COR-L47 (cell line): ENCODE measurements at regions not wholly inside any gene's neighbourhood (a gene's known extent, or its start where the extent isn't known, plus 50 kb on each side); places are given as distances from the start of the nearest gene placed in this dataset.

ENCODE experiments used
- DNase-seq: peaks from one replicate; lab custom pipeline; 2025; lab: John Stamatoyannopoulos, UW

GRCh38 chr13:72221276-72221962 lies 354.4 kb upstream of the DACH1 start:
- no peak for DNase-seq

DNA sequence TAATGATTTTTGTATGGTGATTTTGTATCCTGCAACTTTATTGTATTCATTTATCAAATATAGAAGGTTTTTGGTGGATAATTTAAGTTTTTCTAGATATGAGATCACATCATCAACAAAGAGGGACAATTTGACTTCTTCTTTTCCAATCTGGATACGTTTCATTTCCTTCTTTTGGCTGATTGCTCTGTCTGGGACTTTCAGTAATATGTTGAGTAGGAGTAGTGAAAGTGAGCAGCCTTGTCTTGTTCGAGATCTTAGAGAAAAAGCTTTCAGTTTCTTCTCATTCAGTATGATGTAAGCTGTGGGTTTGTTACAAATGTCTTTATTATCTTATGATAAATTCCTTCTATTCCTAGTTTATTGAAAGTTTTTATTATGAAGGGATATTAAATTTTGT lies 352.0 kb upstream of the DACH1 start:
- no peak for DNase-seq

DNA sequence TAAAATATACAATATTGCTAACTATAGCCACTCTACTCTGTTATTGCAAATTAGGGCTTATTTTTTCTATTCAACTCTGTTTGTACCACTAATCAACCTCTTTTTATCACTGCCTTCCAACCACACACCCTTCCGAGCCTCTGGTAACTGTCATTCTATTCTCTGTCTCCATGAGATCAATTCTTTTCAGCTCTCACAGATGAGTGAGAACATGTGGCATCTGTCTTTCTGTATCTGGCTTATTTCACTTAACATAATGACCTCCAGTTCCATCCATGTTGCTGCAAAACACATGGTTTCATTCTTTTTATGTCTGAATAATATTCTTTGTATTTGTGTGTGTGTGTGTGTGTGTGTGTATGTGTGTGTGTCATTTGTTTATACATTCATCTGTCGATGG lies 350.1 kb upstream of the DACH1 start:
- DNase-seq = no peak

GRCh38 chr13:72208112-72208645 lies 341.2 kb upstream of the DACH1 start:
- DNase-seq = peak; percentile 13

DNA sequence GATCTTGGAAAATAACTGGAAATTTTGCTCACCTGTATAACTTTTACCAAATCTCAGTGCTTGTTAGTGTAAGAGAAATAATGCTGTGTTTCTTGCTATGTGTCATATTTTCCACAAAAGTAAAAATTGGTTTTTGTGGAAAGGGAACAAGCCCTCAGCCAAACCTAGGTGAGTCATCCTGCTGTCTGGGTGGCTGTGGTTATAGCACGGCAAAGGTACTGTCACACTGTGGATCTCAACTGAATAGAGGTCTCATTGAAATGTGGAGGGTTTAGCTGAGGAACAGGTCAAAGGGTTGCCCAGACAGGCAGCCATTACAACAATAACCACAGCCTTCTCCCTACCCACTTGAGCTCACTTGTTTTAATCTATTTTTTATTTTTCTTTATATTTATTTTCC lies 338.8 kb upstream of the DACH1 start:
- no peak for DNase-seq

- DNase-seq = no peak
Measured at GRCh38 chr13:72204291-72204690, 337.3 kb upstream of the DACH1 start.

GRCh38 chr13:72201726-72202125 lies 334.7 kb upstream of the DACH1 start:
- DNase-seq = no peak

DNA sequence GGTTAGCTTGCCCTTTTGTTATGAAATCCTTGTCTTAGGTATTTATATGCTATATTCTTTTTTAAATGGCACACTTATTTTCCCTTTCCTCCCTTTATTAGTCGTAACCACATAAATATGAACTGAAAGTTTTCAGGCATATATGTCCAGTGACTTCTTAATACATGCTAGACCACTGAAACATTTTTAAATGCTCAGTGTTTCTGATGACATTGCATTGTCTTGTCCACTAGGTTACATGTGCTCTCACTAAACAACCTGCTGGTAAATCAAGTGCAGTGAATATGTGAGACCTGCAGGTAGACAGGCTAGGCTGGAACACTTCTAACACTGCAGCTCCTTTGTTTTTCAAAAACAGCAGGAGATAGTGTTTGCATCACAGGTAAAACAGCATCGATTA lies 332.6 kb upstream of the DACH1 start:
- no peak for DNase-seq

GRCh38 chr13:72198967-72199560 lies 332.1 kb upstream of the DACH1 start:
- no peak for DNase-seq

GRCh38 chr13:72198042-72198441 lies 331.0 kb upstream of the DACH1 start:
- no peak for DNase-seq

DNA sequence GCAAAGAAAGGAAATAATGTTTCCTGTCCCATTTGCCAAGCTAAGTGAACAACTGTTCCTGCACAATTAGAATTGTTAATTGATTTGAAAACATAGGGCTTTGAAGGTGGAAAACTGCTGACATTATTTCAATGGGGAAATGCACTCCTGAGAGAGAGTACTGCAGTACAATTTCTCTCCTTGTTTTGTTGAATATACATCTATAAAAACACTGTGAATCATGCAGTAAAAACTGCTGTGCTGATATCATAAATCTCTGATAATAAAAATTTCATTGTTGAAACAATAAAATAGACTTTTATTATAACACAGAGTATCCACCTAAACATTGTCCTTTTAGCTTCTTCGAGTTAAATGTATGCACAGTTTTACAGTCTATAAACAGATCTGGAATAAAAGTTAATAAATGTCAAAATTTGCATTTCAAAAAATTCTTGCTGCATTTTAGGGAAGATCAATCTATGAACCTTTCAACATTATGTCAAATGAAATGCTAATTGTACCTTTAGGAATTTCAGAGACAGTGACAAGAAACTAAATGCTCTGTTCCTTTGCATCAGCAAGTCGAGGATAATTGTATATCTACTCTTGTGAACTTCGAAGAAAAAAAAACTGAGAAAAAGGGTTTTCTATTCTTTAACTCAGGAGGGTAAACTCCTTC lies 328.2 kb upstream of the DACH1 start:
- DNase-seq = no peak

GRCh38 chr13:72194523-72194922 lies 327.5 kb upstream of the DACH1 start:
- DNase-seq = no peak

DNA sequence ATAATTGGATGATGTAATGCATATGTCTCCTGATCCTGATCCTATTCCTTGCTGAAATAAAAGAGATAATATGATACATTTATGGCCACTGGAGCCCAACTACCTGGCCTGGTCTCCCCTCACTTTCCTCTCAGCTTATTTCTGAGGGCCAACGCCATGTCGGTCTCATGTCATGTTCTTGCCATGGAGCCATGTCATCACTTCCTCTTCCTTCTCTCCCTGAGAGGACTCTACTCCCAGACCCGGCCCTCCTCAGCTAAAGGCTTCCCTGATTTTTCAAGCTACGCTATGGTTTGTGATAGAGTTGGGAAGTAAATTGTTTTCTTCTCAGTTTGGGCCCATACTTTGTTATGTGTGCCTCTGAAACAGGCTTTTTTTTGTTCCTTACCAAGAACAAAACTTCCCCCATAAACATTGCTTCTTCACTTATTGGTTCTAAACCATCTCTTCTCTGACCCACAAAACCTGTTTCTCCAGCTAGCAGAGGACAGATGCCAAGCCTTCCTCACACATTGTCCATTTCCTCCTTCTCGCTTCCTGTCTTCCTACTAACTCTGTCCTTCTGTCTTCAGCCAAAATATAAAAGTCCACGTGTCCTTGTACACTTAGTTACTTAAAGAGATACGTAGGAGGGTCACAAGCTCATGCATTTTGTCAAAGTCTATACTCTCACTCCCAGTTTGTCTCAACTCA lies 319.9 kb upstream of the DACH1 start:
- DNase-seq = no peak

DNA sequence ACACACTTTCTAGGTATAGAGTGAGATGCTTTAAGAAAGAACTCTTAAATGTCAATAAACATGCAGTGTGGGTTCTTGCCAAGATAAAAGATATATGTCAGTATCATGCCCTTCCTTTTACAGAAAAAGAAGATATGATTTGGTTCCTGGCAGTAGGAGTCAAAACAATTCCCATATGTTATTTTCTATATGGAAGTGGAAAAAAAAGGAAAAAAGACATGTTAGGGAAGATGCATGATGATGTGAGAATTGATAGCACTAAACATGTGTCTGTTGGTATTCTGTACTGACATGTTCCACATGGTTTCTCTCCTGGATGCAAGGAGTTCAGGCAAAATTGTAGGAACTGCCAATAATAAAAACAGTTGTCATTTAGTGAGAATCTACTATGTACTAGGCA lies 318.8 kb upstream of the DACH1 start:
- DNase-seq = no peak

GRCh38 chr13:72181661-72182060 lies 314.7 kb upstream of the DACH1 start:
- no peak for DNase-seq

DNA sequence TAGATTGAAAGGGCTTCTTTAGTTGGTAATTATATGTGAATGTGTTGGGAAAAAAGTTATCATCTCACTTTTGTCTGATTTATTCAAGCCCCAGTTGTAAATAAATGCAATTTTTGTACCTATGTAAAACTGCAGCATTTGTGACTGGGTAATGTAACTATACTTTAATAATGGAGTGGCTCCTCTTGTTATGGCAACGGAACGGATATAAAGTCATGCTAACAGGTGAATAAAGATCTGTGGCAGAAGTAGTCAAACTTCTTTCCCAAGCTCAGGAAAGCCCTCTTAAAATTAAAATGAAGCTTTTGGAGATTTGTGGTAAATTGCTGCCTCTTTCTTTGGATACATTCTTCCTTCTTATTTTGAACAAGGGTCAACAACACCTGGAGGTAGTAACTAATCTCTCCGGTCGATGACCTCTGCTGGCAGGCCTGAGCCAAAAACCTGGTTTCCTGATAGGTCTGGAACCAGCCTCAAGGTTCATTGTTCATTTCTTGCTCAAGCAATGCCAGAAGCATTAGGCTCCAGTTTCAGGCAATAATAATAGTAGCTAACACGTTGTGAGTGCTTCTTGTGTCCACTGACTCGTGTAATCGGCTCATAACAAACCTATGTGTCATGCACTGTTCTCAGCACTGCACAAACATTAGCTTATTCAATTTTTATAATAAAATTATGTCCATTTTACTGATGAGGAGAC lies 313.4 kb upstream of the DACH1 start:
- DNase-seq = no peak

DNA sequence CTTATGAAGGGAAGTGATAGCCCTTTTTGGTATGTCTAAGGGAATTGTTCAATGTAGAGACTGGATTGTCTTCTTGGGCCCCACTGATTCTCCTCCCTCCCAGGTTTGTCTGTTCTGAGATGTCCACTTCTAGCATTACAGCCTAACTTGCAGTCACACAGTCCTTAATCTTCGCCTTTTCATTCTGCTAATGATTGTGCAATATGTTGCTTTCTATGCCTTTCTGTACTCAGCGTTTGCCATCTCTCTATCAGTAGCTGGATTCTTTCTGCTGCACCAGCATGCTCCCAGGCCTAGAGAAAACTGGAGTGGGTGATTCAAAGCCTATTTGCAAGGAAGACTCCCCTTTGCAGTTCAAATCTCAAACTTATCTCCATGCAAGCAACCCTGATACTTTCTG lies 307.5 kb upstream of the DACH1 start:
- no peak for DNase-seq

GRCh38 chr13:72170571-72170970 lies 303.6 kb upstream of the DACH1 start:
- DNase-seq = no peak

DNA sequence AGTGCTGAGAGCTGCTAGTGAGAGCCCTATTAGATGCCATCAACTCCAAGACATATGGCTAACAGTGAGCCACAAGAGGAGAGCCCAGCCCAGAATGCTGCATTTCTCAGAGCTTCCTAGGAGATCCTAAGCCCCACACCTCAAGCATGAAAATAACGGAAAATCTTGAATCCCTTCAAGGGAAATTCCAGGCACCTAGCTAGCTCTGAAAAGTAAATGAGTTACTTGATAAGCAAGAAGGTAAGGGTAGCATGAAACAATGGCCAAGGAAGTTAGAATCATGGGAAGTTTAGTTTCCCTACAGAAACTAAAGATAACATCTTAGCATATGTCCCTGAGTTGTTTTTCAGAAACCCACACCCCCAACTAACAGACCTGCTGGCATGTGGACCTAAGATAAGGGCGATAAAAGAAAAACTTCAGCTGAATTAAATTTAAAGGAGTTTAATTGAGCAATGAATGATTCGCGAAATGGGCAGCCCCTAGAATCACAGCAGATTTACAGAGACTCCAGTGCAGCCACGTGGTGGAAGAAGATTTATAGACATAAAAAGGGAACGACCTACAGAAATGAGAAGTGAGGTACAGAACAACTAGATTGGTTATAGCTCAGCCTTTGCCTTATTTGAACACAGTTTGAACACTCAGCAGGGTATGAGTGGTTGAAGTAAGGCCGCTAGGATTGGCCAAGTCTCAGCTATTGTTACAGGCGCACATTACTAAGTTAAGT lies 301.3 kb upstream of the DACH1 start:
- DNase-seq = no peak

DNA sequence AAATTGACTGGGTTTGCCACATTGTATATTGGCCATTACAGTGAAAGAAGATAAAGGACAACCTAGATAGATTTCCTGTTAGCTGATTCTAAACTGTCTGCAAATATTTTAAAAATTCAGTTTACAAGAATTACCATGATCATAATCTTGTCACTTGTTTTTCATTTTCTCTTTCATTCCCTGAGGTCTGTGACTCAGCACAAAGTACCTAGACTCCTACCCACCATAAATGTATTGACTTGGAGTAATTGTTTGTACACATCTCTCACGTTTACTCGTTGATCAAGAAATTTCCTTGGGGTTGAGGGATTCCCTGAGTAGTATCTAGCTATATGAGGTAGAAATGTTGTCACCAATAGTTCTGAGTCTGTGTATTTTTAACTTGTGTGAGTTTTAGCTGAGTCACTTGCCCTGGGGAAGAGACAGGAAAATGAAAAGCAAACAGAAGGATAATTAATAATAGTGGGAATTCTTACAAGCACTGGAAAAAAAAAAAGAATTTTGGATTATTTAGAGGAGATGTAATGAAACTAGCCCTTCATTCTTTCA lies 299.2 kb upstream of the DACH1 start:
- DNase-seq = no peak

DNA sequence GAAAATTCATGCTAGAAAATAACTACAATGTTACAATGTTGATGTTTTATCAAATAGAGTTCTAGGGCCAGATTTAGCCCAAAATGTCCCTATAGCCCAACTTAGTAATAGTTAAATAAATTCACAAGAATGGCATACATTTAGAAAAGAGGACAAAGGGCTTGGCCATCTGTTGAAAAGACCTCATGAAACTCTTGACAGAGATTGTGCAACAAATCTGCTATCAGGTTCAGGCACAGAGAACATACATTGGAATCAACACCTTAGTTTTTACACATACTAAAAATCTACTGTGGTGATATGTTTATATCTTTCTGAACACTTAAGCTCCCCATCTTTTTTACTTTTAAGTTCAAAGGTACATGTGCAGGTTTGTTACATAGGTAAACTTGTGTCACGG lies 298.3 kb upstream of the DACH1 start:
- DNase-seq = no peak
